ENCODE measurements at regions not wholly inside any gene's neighbourhood (a gene's known extent, or its start where the extent isn't known, plus 50 kb on each side); places are given as distances from the start of the nearest gene placed in this dataset.
"Not testable (repeated sequence)": the region's sequence is repeated elsewhere in the genome, so short reads cannot be mapped to it uniquely, and the experiment has no call there.

GRCh38 chr2:234168605-234169570 lies 118.4 kb downstream of the SPP2 start:
- not testable (repeated sequence) for TF ChIP-seq CTCF, POLR2AphosphoS5 (IDR thresholded peaks at IDR 0.05)

All from transverse colon (tissue), 4 donors.